Liver (tissue), 8 donors: ENCODE measurements at regions not wholly inside any gene's neighbourhood (a gene's known extent, or its start where the extent isn't known, plus 50 kb on each side); places are given as distances from the start of the nearest gene placed in this dataset.

ENCODE experiments used
- DNase-seq: peaks from one replicate; pipeline ENCODE4 v3.0.0-alpha.2; 2017; ENCODE audit warnings: low spot score
- H3K27ac ChIP-seq, 2 donors: one replicate each; pipeline ENCODE4 v1.7.0; 2013; ENCODE audit warnings: inconsistent platforms in 2 of 2, low read length in 2 of 2, control low read depth in 1 of 2, low read depth in 1 of 2, mild to moderate bottlenecking in 1 of 2
- H3K27me3 ChIP-seq, 4 donors: one replicate each; pipeline versions ENCODE4 v1.6.1 to v1.7.0; 2013; ENCODE audit warnings: low read length in 3 of 4, inconsistent platforms in 1 of 4, mild to moderate bottlenecking in 1 of 4, moderate library complexity in 1 of 4; ENCODE audit not compliant: control insufficient read depth in 4 of 4, insufficient read depth in 4 of 4
- H3K36me3 ChIP-seq, 4 donors: one replicate each; pipeline versions ENCODE4 v1.6.1 to v1.7.0; 2013; ENCODE audit warnings: low read length in 3 of 4, mild to moderate bottlenecking in 3 of 4, low read depth in 1 of 4, moderate library complexity in 1 of 4; ENCODE audit not compliant: control insufficient read depth in 4 of 4, insufficient read depth in 3 of 4
- H3K4me1 ChIP-seq, 4 donors: one replicate each; pipeline versions ENCODE4 v1.6.1 to v1.7.0; 2013; ENCODE audit warnings: low read length in 3 of 4, mild to moderate bottlenecking in 3 of 4, moderate library complexity in 1 of 4; ENCODE audit not compliant: control insufficient read depth in 4 of 4, insufficient read depth in 4 of 4
- H3K4me3 ChIP-seq, 3 donors: one replicate each; pipeline versions ENCODE4 v1.6.1 to v1.7.0; 2013; ENCODE audit warnings: low read length in 3 of 3, control low read depth in 1 of 3, low read depth in 1 of 3, mild to moderate bottlenecking in 1 of 3
- H3K9ac ChIP-seq, 2 donors: one replicate each; pipeline ENCODE4 v1.7.0; 2013; ENCODE audit warnings: low read length in 2 of 2, mild to moderate bottlenecking in 2 of 2, moderate library complexity in 2 of 2, control low read depth in 1 of 2, low read depth in 1 of 2
- H3K9me3 ChIP-seq, 4 donors: one replicate each; pipeline versions ENCODE4 v1.6.1 to v1.7.0; 2013; ENCODE audit warnings: low read length in 3 of 4; ENCODE audit not compliant: control insufficient read depth in 4 of 4
- ATF3 ChIP-seq: IDR thresholded peaks from 2 replicates; pipeline ENCODE4 v1.6.1; 2016; ENCODE audit warnings: antibody characterized with exemption
- CTCF ChIP-seq: fragments of 150-350 bp; IDR thresholded peaks from 2 replicates; pipeline ENCODE4 v1.5.1; 2017; ENCODE audit warnings: improper control_type of control experiment, low read depth, low read length; ENCODE audit not compliant: missing input control
- EGR1 ChIP-seq, 2 donors: IDR thresholded peaks; 2 replicates each; pipeline ENCODE4 v1.6.1; 2016 to 2018; ENCODE audit warnings: antibody characterized with exemption in 2 of 2, low read depth in 2 of 2
- FOXA1 ChIP-seq: IDR thresholded peaks from 2 replicates; pipeline ENCODE4 v1.6.1; 2016; ENCODE audit warnings: antibody characterized with exemption
- FOXA2 ChIP-seq: IDR thresholded peaks from 2 replicates; pipeline ENCODE4 v1.6.1; 2016; ENCODE audit warnings: antibody characterized with exemption
- GABPA ChIP-seq, 2 donors: IDR thresholded peaks in 1 of 2; conservative IDR thresholded peaks in 1 of 2; 2 replicates each; pipeline ENCODE4 v1.6.1; 2016; ENCODE audit warnings: antibody characterized with exemption in 2 of 2, mild to moderate bottlenecking in 1 of 2, moderate library complexity in 1 of 2
- HNF4A ChIP-seq, 2 donors: conservative IDR thresholded peaks; 2 replicates each; pipeline ENCODE4 v1.6.1; 2016; ENCODE audit warnings: antibody characterized with exemption in 2 of 2, mild to moderate bottlenecking in 2 of 2
- HNF4G ChIP-seq: IDR thresholded peaks from 2 replicates; pipeline ENCODE4 v1.6.1; 2016; ENCODE audit warnings: antibody characterized with exemption
- JUND ChIP-seq, 2 donors: IDR thresholded peaks; 2 replicates each; pipeline ENCODE4 v1.6.1; 2016; ENCODE audit warnings: antibody characterized with exemption in 2 of 2
- MAX ChIP-seq: IDR thresholded peaks from 2 replicates; pipeline ENCODE4 v1.6.1; 2016; ENCODE audit warnings: antibody characterized with exemption
- NR2F2 ChIP-seq: IDR thresholded peaks from 2 replicates; pipeline ENCODE4 v1.6.1; 2016; ENCODE audit warnings: antibody characterized with exemption
- RAD21 ChIP-seq, 2 donors: IDR thresholded peaks; 2 replicates each; pipeline ENCODE4 v1.6.1; 2016; ENCODE audit warnings: antibody characterized with exemption in 2 of 2, mild to moderate bottlenecking in 2 of 2
- REST ChIP-seq: IDR thresholded peaks from 2 replicates; pipeline ENCODE4 v1.6.1; 2016; ENCODE audit warnings: antibody characterized with exemption, mild to moderate bottlenecking
- RXRA ChIP-seq, 2 donors: IDR thresholded peaks; 2 replicates each; pipeline ENCODE4 v1.6.1; 2017 to 2018; ENCODE audit warnings: antibody characterized with exemption in 2 of 2, mild to moderate bottlenecking in 1 of 2
- SP1 ChIP-seq: IDR thresholded peaks from 2 replicates; pipeline ENCODE4 v1.6.1; 2018; ENCODE audit warnings: antibody characterized with exemption, mild to moderate bottlenecking
- TAF1 ChIP-seq: conservative IDR thresholded peaks from 2 replicates; pipeline ENCODE4 v1.6.1; 2016; ENCODE audit warnings: antibody characterized with exemption, mild to moderate bottlenecking
- YY1 ChIP-seq: IDR thresholded peaks from 2 replicates; pipeline ENCODE4 v1.6.1; 2016; ENCODE audit warnings: antibody characterized with exemption, mild to moderate bottlenecking
- ZBTB33 ChIP-seq: IDR thresholded peaks from 2 replicates; pipeline ENCODE4 v1.6.1; 2016; ENCODE audit warnings: antibody characterized with exemption
- WGBS: extraction: QIAGEN DNeasy Blood & Tissue Kit; methylation state at CpG from one replicate; pipeline ENCODE4 v1.1.7; 2013; 5-methylcytosine and 5-hydroxymethylcytosine counted together
- donor health status: healthy.
- donor health status: healthy.
- donor health status: healthy.
- donor health status: healthy.
- donor health status: healthy.

- peaks cover 3 to 38% (median 29%) of the 10 kb centered on the region in 4 donors for H3K4me1 ChIP-seq
- H3K27me3 ChIP-seq, result no peaks in the 10 kb centered on the region
- TF ChIP-seq GABPA (IDR thresholded peaks at IDR 0.05 in 1 of 2, conservative IDR thresholded peaks at IDR 0.05 in 1 of 2), result no peak
- TF ChIP-seq HNF4G, result no peak
- no peak for TF ChIP-seq FOXA1
- TF ChIP-seq MAX, result no peak
- no peak for TF ChIP-seq JUND (IDR thresholded peaks at IDR 0.05)
- TF ChIP-seq HNF4A (conservative IDR thresholded peaks at IDR 0.05), result peak; percentile 15 to 56
- peak; percentile 77 for TF ChIP-seq NR2F2
- peak; percentile 45 for TF ChIP-seq FOXA2
- TF ChIP-seq YY1, result peak; percentile 6
- TF ChIP-seq EGR1 (IDR thresholded peaks at IDR 0.05; ENCODE audit: low read depth in 2 of 2), result no peak
- no peak for TF ChIP-seq CTCF
- no peak for TF ChIP-seq ATF3
- no peak for TF ChIP-seq SP1
- no peak for TF ChIP-seq REST
- no peak for TF ChIP-seq TAF1
- no peak for TF ChIP-seq ZBTB33
- no peak for TF ChIP-seq RAD21 (IDR thresholded peaks at IDR 0.05)
- peak; percentile 25 to 68 for TF ChIP-seq RXRA (IDR thresholded peaks at IDR 0.05)
- H3K27ac ChIP-seq, result peak overlapping the region in 1 of 2 donors; percentile 21
- DNase-seq, result no peak
- no peaks in the 10 kb centered on the region for H3K9me3 ChIP-seq
- no peak overlapping the region for H3K9ac ChIP-seq
- H3K4me3 ChIP-seq, result no peak overlapping the region
- 53% methylated on average over 2 of the region's 2 CpGs for WGBS
- no peaks in the 10 kb centered on the region for H3K36me3 ChIP-seq
Measured at GRCh38 chr10:83706952-83707582, 432.2 kb upstream of the GHITM start.
